ENCODE measurements at regions not wholly inside any gene's neighbourhood (a gene's known extent, or its start where the extent isn't known, plus 50 kb on each side); places are given as distances from the start of the nearest gene placed in this dataset.

GRCh38 chr9:103839197-103839596, 254.9 kb upstream of the SMC2 start:
- no peaks in the 10 kb centered on the region for H3K4me1 ChIP-seq (ENCODE audit: control insufficient read depth, extremely low read depth, insufficient read depth, low read length)
- no peak overlapping the region for H2AFZ ChIP-seq (ENCODE audit: low read depth, low read length)
- FAIRE-seq (no peak), DNase-seq (ENCODE audit: low read depth, low spot score) (no peak)
- no peaks in the 10 kb centered on the region for H3K27me3 ChIP-seq (ENCODE audit: control insufficient read depth in 2 of 2, insufficient read depth in 2 of 2, low read length in 2 of 2)
- H3K4me3 ChIP-seq (replicated peaks in 1 of 3; ENCODE audit: insufficient read depth in 1 of 3, low read depth in 1 of 3, low read length in 3 of 3) = no peak overlapping the region
- no TSS peak for BruUV-seq (replicated peaks)
- H3K9me1 ChIP-seq (replicated peaks; ENCODE audit: control insufficient read depth, extremely low read depth, insufficient read depth, low read length) = no peaks in the 10 kb centered on the region
- peaks cover 3% of the 10 kb centered on the region for H3K9me3 ChIP-seq (replicated peaks; ENCODE audit: control insufficient read depth, insufficient read depth, low read length)
- no peak overlapping the region for H3K4me2 ChIP-seq (ENCODE audit: insufficient read depth, low read length)
- H3K9ac ChIP-seq (replicated peaks; ENCODE audit: extremely low read depth, insufficient read depth, low read length) = no peak overlapping the region
- CTCF ChIA-PET = no interaction called here
- dilution Hi-C loops (cut with MboI; ENCODE audit: extremely low pct_ligation_motif_present, low sequenced_read_pairs) (no loop called here), intact Hi-C loops (cut with micrococcal nuclease) (no loop called here)
- H3K36me3 ChIP-seq (ENCODE audit: control insufficient read depth in 2 of 2, extremely low read depth in 1 of 2, insufficient read depth in 2 of 2, low read length in 2 of 2) = no peaks in the 10 kb centered on the region
- no peaks in the 10 kb centered on the region for H3K79me2 ChIP-seq (ENCODE audit: control insufficient read depth, insufficient read depth, low read length)
- H4K20me1 ChIP-seq (replicated peaks; ENCODE audit: control insufficient read depth, extremely low read depth, insufficient read depth, low read length) = no peaks in the 10 kb centered on the region
- POLR2A ChIA-PET = no interaction called here
- no peak overlapping the region for H3K27ac ChIP-seq (ENCODE audit: insufficient read depth, low read depth, low read length)
- TF ChIP-seq FOS (IDR thresholded peaks at IDR 0.05; ENCODE audit: borderline replicate concordance, insufficient read depth, low read length) = no peak
- no peak for TF ChIP-seq MAX (IDR thresholded peaks at IDR 0.05; ENCODE audit: insufficient read depth, insufficient read length)
- no peak for TF ChIP-seq POLR2AphosphoS5 (IDR thresholded peaks at IDR 0.05; ENCODE audit: insufficient read depth, low read depth, low read length)
- TF ChIP-seq MYC (IDR thresholded peaks at IDR 0.05; ENCODE audit: low read depth, low read length) = no peak
- TF ChIP-seq EZH2 (IDR thresholded peaks at IDR 0.05; ENCODE audit: borderline replicate concordance, low read depth, low read length, severe bottlenecking) = no peak
- no peak for TF ChIP-seq JUN (IDR thresholded peaks at IDR 0.05; ENCODE audit: borderline replicate concordance, insufficient read depth, insufficient read length, low read depth)
- no peak for TF ChIP-seq CTCF (IDR thresholded peaks at IDR 0.05; ENCODE audit: extremely low read depth in 1 of 2, insufficient read depth in 1 of 2, low read depth in 1 of 2, low read length in 2 of 2)
- TF ChIP-seq GATA2 (IDR thresholded peaks at IDR 0.05; ENCODE audit: insufficient read depth, insufficient read length, low read depth, low read length) = no peak
- no peak for TF ChIP-seq POLR2A (IDR thresholded peaks at IDR 0.05; ENCODE audit: low read depth, low read length)
